HL-60/S4 treated with phorbol 12-myristate 13-acetate at 8.2 ng/mL for 4 days and 3 days (cell line): ENCODE measurements at regions not wholly inside any gene's neighbourhood (a gene's known extent, or its start where the extent isn't known, plus 50 kb on each side); places are given as distances from the start of the nearest gene placed in this dataset.

Source experiments
- in situ Hi-C: fragments of 300-500 bp; cut with MboI; formaldehyde crosslinking; loops from 2 replicates; pipeline ENCODE4 v1.15.0; 2022; ENCODE audit warnings: low sequenced_read_pairs

- in situ Hi-C loops: no loop called here
Observed at GRCh38 chr10:29057822-29058331, 231.0 kb upstream of the LYZL1 start.

- in situ Hi-C loops: no loop called here
Observed at GRCh38 chr10:29063806-29064644, 224.8 kb upstream of the LYZL1 start.

- in situ Hi-C loops: no loop called here
Observed at GRCh38 chr10:29064680-29065079, 224.2 kb upstream of the LYZL1 start.

GRCh38 chr10:29067161-29067560 lies 221.7 kb upstream of the LYZL1 start:
- in situ Hi-C loops: no loop called here

- in situ Hi-C loops: no loop called here
Observed at GRCh38 chr10:29067628-29068027, 221.2 kb upstream of the LYZL1 start.

GRCh38 chr10:29068302-29068701 lies 220.6 kb upstream of the LYZL1 start:
- in situ Hi-C loops: no loop called here

GRCh38 chr10:29068966-29069365 lies 219.9 kb upstream of the LYZL1 start:
- in situ Hi-C loops: no loop called here

- in situ Hi-C loops: no loop called here
Observed at GRCh38 chr10:29069941-29070340, 218.9 kb upstream of the LYZL1 start.

GRCh38 chr10:29078919-29079318 lies 210.0 kb upstream of the LYZL1 start:
- in situ Hi-C loops: no loop called here

GRCh38 chr10:29081231-29081630 lies 207.6 kb upstream of the LYZL1 start:
- in situ Hi-C loops: no loop called here

- in situ Hi-C loops: no loop called here
Observed at GRCh38 chr10:29081951-29082685, 206.8 kb upstream of the LYZL1 start.

- in situ Hi-C loops: no loop called here
Observed at GRCh38 chr10:29083096-29083495, 205.8 kb upstream of the LYZL1 start.

- in situ Hi-C loops: no loop called here
Observed at GRCh38 chr10:29084681-29085307, 204.1 kb upstream of the LYZL1 start.

GRCh38 chr10:29089091-29089490 lies 199.8 kb upstream of the LYZL1 start:
- in situ Hi-C loops: no loop called here

GRCh38 chr10:29096303-29096824 lies 192.5 kb upstream of the LYZL1 start:
- in situ Hi-C loops: no loop called here

- in situ Hi-C loops: no loop called here
Observed at GRCh38 chr10:29098423-29098822, 190.4 kb upstream of the LYZL1 start.

- in situ Hi-C loops: no loop called here
Observed at GRCh38 chr10:29099001-29099400, 189.9 kb upstream of the LYZL1 start.

GRCh38 chr10:29099415-29099814 lies 189.5 kb upstream of the LYZL1 start:
- in situ Hi-C loops: no loop called here

GRCh38 chr10:29100505-29100904 lies 188.4 kb upstream of the LYZL1 start:
- in situ Hi-C loops: no loop called here

GRCh38 chr10:29102233-29102632 lies 186.6 kb upstream of the LYZL1 start:
- in situ Hi-C loops: no loop called here

- in situ Hi-C loops: no loop called here
Observed at GRCh38 chr10:29102636-29103035, 186.2 kb upstream of the LYZL1 start.
